GM18867 (cell line): ENCODE measurements at regions not wholly inside any gene's neighbourhood (a gene's known extent, or its start where the extent isn't known, plus 50 kb on each side); places are given as distances from the start of the nearest gene placed in this dataset.
"Not testable (repeated sequence)": the region's sequence is repeated elsewhere in the genome, so short reads cannot be mapped to it uniquely, and the experiment has no call there.

Experiments
- ATAC-seq: cut with Tn5 transposase; IDR thresholded peaks from one replicate; pipeline ENCODE4 v1.9.1; 2021; ENCODE audit warnings: mild to moderate bottlenecking, moderate library complexity; ENCODE audit not compliant: unreplicated experiment

GRCh38 chr4:97027728-97028410, 1115.4 kb downstream of the STPG2 start:
- no peak for ATAC-seq

DNA sequence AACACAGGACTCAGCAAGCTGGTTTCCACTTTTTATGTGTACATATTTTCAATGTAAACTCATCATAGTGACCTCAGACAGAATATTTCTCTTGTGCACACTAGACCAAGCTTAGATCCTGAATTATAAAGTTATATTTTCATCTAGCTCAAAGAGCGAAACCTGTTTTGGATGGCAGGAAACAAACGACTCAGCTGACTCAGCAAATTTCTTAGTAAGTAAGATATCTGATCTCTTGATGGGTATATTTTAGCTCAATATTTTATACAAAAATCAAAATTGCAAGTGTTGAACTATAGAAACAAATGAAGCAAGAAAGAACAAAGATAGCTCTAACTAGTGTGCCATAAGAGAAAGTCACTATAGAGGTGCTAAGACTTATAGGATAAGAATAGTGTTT, 1114.5 kb downstream of the STPG2 start:
- ATAC-seq, result no peak

DNA sequence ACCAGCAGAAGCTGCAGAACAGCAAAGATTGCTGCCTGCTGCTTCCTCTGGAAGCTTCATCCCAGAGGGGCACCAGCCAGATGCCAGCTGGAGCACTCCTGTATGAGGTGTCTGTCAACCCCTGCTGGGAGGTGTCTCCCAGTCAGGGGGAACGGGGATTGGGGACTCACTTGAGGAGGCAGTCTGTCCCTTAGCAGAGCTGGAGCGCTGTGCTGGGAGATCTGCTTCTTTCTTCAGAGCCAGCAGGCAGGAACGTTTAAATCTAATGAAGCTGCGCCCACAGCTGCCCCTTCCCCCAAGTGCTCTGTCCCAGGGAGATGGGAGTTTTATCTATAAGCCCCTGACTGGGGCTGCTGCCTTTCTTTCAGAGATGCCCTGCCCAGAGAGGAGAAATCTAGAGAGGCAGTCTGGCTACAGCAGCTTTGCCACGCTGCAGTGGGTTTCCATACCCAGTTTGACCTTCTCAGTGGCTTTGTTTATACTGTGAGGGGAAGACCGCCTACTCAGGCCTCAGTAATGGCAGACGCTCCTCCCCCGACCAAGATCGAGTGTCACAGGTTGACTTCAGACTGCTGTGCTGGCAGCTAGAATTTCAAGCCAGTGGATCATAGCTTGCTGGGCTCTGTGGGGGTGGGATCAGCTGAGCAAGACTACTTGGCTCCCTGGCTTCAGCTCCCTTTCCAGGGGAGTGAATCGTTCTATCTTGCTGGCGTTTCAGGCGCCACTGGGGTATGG, 1105.7 kb downstream of the STPG2 start:
- not testable (repeated sequence) for ATAC-seq

GRCh38 chr4:97038146-97038516, 1105.1 kb downstream of the STPG2 start:
- no peak for ATAC-seq

DNA sequence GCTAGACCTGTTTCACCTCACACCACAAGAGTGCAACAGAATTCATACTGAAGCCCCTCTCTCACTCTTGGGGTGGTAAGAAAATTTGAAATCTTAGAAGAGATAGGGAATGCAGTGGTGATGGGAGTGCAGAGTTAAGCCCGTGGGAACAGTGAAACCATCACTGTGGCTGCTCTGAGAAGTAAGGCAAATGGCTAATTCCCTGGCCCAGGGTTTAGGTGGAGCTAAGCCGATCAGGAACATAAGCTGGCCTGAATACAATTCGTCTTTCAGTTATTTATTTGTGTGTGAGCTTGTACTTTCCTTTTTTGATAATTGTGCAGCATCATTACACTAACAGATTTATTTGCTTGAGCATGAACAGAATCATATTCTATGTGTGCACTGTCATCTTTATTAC, 1070.6 kb downstream of the STPG2 start:
- ATAC-seq, result no peak

- no peak for ATAC-seq
Measured at GRCh38 chr4:97073194-97073593, 1070.1 kb downstream of the STPG2 start.

DNA sequence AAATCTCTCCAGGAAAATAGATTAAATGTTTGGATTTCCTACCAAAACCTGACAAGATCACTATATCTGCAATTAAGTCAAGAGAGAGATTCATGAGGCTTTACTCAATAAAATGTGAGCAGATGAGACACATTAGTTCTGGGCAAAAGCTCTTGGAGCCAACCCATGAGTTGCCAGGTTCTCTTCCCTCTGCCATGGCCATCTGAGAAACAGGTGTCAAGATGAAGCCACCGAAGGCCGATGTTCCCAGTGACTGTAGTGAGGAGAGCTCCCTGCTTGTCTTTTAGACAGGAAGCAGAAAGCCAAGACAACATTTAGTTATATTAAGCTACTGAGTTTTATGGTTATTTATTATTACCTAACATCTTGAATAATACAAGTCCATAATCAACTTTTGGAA, 1068.7 kb downstream of the STPG2 start:
- ATAC-seq, result no peak

DNA sequence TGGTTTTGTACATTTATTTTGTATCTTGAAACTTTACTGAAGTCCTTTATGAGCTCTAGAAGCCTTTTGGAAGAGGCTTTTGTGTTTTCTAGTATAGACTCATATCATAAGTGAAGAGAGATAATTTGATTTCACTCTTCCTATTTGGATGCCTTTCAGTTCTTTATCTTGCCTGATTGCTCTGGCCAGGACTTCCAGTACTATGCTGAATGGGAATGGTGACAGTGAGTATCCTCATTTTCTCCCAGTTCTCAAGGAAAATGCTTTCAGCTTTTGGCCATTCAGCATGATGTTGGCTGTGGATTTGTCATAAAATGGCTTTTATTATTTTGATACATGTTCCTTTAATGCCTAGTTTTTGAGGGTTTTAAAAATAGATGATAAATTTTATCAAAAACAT, 1061.3 kb downstream of the STPG2 start:
- no peak for ATAC-seq

- ATAC-seq, result not testable (repeated sequence)
Measured at GRCh38 chr4:97097036-97097435, 1046.2 kb downstream of the STPG2 start.

GRCh38 chr4:97101171-97101570, 1042.1 kb downstream of the STPG2 start:
- ATAC-seq, result not testable (repeated sequence)

DNA sequence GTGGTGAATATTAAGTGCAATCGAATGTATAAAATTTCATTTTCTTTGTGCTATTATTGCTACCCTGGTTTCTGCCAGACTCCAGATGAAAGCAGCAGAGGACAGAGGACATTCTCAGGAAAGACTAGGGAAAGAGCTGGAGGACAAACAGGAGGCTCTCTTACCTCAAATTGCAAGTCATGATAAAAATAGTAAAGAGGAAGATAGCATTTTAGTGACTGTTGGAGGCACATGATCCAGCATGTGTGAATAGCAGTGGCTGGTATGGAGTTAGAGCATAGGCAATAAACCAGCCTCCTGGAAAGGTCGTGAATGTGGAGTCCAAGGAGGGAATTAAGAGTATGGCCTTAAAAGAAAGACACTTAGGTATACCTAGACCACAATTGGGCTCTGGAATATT, 1040.0 kb downstream of the STPG2 start:
- ATAC-seq, result no peak

GRCh38 chr4:97104006-97104405, 1039.3 kb downstream of the STPG2 start:
- no peak for ATAC-seq

DNA sequence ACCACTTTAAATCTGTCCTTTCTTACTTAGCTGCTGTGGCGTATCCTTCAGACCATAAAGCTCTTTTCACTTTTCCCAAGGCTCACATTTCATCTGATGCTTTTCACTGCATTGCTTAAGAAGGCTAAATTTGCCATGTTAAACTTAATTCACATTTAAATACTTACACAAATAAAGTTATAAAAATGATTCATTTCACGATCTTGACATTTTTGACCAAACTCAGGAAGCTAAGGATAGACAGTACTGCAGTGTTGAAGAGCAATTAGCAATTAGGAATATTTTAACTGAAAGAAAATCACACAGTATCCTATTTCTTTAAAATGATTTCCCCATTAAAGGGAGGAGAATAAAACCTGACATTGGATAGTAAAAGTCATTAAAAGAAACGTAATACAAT, 1038.6 kb downstream of the STPG2 start:
- ATAC-seq, result no peak

DNA sequence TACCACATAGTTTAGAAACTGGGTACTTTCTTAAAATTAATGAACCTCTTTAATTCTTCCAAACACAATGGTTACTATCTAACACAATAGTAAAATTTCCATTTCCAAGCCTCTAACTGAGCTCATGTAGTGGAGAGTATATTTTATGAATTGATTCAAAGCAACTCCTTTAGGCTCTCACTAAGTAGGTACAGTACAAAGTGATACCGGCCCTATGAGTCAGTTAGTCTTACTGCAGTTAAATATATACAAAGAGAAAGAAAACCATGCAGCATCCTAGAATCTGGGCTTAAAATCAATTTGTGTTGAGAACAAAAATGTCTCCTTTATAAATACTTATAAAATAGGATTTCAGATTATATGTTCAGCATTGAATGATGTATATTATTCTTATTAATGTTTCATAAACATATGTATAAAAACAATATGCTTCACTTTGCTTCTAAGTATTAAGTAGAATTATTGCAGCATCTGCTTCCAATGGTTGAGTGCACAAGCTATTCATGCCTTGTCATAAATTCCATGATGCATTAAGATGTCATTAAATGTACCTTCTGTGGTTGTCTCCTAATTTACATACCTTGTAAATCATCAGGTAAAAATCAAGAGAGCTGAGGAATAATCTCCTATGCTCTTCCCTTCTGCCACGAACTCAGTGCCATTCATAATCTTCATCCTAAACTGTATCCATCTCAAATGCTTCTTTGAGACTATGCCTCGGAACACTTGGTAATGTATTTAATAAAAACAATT, 1037.8 kb downstream of the STPG2 start:
- no peak for ATAC-seq

- ATAC-seq, result no peak
Measured at GRCh38 chr4:97106161-97106560, 1037.1 kb downstream of the STPG2 start.

- ATAC-seq, result no peak
Measured at GRCh38 chr4:97110506-97110905, 1032.8 kb downstream of the STPG2 start.

DNA sequence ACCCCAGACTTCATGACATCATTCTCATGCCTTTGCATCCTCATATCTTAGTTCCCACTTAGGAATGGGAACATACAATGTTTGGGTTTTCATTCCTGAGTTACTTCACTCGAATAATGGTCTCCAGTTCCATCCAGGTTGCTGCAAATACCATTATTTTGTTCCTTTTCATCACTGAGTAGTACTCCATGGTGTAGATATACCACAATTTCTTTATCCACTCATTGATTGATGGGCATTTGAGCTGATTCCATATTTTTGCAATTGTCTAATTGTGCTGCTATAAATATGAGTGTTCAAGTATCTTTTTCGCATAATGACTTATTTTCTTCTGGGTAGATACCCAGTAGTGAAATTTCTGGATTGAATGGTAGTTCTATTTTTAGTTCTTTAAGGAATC, 1026.8 kb downstream of the STPG2 start:
- no peak for ATAC-seq

DNA sequence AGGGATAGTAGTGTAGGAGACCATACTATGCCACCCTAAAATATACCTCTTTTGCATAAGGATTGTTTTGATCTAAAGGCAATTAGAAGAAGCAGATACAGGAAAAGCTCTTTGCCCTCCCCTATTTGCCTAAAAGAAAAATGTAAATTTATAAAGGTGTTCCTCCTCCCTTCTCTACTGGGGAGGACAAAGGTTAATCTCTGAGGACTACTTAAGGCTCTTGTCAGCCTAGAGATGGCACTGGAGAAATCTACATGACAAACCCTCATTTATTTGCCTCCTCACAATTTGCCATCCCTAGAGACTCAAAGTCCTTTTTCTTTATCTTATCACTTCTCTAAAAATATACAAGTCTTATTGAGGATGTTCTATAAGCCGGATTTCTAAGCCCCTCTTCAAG, 1021.8 kb downstream of the STPG2 start:
- no peak for ATAC-seq

DNA sequence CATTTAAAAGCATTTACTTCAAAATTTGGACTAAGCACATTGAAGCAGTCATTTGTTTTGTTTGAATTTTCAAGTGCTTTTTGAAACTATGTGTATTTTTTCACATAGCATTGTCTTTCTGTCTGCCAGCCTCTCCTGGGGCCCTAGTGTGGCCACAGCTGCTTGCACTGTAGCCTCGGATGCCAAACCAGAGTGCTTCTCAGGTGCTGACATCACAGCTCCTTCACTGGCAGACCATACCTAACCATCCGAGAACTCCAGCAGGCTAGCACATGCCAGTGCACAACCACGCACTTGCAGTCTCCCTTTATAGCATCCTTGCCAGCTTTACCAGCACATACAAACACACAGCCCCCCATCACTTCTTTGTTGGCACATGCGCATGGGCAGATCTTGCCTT, 1019.7 kb downstream of the STPG2 start:
- ATAC-seq, result no peak

- ATAC-seq, result no peak
Measured at GRCh38 chr4:97132435-97132834, 1010.8 kb downstream of the STPG2 start.

DNA sequence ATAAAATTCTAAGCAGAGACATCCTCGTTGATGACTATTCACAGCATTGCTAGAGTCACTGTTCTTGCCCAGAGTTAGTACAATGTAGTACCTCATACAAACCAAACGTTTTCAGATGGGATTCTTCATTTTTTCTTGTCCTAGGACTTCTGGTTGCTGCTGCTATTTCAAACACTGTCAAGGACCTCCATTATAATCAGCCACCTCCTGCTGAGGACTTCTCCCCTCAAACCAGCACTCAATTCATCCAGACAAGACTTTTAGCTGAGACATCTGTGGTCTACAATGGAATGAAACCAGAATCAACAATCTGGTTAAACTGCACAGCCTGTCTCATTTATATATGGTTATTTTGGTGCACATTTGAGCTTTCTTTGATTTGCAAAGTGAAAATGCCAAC, 1008.8 kb downstream of the STPG2 start:
- no peak for ATAC-seq

- ATAC-seq, result no peak
Measured at GRCh38 chr4:97139791-97140190, 1003.5 kb downstream of the STPG2 start.
